Sigmoid colon (tissue), 6 donors: ENCODE measurements at regions not wholly inside any gene's neighbourhood (a gene's known extent, or its start where the extent isn't known, plus 50 kb on each side); places are given as distances from the start of the nearest gene placed in this dataset.

ENCODE experiments used
- DNase-seq: peaks from one replicate; pipeline ENCODE4 v3.0.0-alpha.2; 2019
- H3K27ac ChIP-seq, 4 donors: fragments of 200-600 bp; sonication (generic); one replicate each; pipeline ENCODE4 v1.5.1; 2016 to 2019; ENCODE audit warnings: mild to moderate bottlenecking in 1 of 4
- H3K27me3 ChIP-seq, 3 donors: fragments of 200-600 bp; sonication (generic); one replicate each; pipeline ENCODE4 v1.5.1; 2019; ENCODE audit warnings: mild to moderate bottlenecking in 1 of 3
- H3K36me3 ChIP-seq, 4 donors: fragments of 200-600 bp; sonication (generic); one replicate each; pipeline ENCODE4 v1.5.1; 2016 to 2019
- H3K4me1 ChIP-seq, 4 donors: fragments of 200-600 bp; sonication (generic); one replicate each; pipeline ENCODE4 v1.5.1; 2017 to 2019
- H3K4me3 ChIP-seq, 4 donors: fragments of 200-600 bp; sonication (generic); one replicate each; pipeline ENCODE4 v1.5.1; 2017 to 2019; ENCODE audit warnings: mild to moderate bottlenecking in 2 of 4, moderate library complexity in 1 of 4
- H3K9me3 ChIP-seq, 4 donors: fragments of 200-600 bp in 3 of 4; sonication (generic) in 3 of 4; one replicate each; pipeline versions ENCODE4 v1.5.1 to v1.6.1; 2013 to 2019
- EP300 ChIP-seq, 4 donors: sonication (generic); formaldehyde crosslinking; IDR thresholded peaks; one replicate each; pipeline ENCODE4 v1.6.1; 2017; ENCODE audit warnings: antibody characterized with exemption in 4 of 4
- POLR2A ChIP-seq, 2 donors: fragments of 450-650 bp; IDR thresholded peaks; one replicate each; pipeline ENCODE4 v1.6.1; 2016; ENCODE audit warnings: antibody characterized with exemption in 2 of 2, mild to moderate bottlenecking in 2 of 2, moderate library complexity in 2 of 2
- POLR2AphosphoS5 ChIP-seq, 4 donors: sonication (generic); formaldehyde crosslinking; IDR thresholded peaks; one replicate each; pipeline ENCODE4 v1.6.1; 2017; ENCODE audit warnings: antibody characterized with exemption in 4 of 4
- WGBS, 2 donors: extraction: QIAGEN DNeasy Blood & Tissue Kit; methylation state at CpG; one replicate each; pipeline ENCODE4 v1.1.7; 2013; 5-methylcytosine and 5-hydroxymethylcytosine counted together
- intact Hi-C: fragments of 100-400 bp; cut with DNase I; formaldehyde crosslinking; loops from one replicate; pipeline ENCODE4 v1.15.1; 2023
- TF ChIP-seq, protein P1 (sequence below), 4 experiments: fragments of 450-650 bp in 3 of 4; fragments of 200-600 bp in 1 of 4; IDR thresholded peaks; one replicate each; pipeline ENCODE4 v1.5.1; 2016 to 2019; ENCODE audit warnings: antibody characterized with exemption in 4 of 4, mild to moderate bottlenecking in 3 of 4, moderate library complexity in 2 of 4
- donor health status: healthy with polysubstance abuse.
- donor health status: healthy.

DNA sequence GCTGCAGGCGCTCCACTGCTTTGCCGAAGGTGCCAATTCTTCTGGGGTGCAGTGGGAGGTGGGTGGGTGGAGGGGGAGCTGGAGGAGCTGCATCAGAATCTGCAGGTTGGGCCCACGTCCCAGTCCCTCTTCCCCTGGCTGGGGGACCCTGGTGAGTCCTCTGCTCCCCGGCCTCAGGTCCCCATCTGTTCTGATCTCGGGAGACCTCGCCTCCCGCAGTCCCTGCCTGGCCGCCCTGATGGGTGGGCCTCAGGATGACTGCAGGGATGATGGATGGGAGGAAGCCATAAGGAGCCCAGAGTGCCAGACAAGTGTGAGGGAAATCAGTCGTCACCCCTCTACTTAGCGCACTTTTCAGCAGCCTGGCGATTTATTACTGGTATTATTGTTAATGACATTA is 89.3 kb upstream of the PCBD1 start:
- WGBS, 2 donors = 85 to 89% methylated on average over 11 of the region's 11 CpGs
- Histone ChIP-seq H3K4me1 (no peaks in the 10 kb centered on the region), H3K27ac (no peak overlapping the region), H3K9me3 (peaks cover 0 to under 1% (median 0%) of the 10 kb centered on the region in 4 donors), H3K36me3 (no peaks in the 10 kb centered on the region), H3K27me3 (peaks cover 0 to 4% (median 2%) of the 10 kb centered on the region in 3 donors), H3K4me3 (no peak overlapping the region)
- intact Hi-C loops = no loop called here
- TF ChIP-seq, protein P1, sequence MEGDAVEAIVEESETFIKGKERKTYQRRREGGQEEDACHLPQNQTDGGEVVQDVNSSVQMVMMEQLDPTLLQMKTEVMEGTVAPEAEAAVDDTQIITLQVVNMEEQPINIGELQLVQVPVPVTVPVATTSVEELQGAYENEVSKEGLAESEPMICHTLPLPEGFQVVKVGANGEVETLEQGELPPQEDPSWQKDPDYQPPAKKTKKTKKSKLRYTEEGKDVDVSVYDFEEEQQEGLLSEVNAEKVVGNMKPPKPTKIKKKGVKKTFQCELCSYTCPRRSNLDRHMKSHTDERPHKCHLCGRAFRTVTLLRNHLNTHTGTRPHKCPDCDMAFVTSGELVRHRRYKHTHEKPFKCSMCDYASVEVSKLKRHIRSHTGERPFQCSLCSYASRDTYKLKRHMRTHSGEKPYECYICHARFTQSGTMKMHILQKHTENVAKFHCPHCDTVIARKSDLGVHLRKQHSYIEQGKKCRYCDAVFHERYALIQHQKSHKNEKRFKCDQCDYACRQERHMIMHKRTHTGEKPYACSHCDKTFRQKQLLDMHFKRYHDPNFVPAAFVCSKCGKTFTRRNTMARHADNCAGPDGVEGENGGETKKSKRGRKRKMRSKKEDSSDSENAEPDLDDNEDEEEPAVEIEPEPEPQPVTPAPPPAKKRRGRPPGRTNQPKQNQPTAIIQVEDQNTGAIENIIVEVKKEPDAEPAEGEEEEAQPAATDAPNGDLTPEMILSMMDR (IDR thresholded peaks at IDR 0.05) = no peak
- TF ChIP-seq EP300 (IDR thresholded peaks at IDR 0.05) = no peak
- TF ChIP-seq POLR2AphosphoS5 (IDR thresholded peaks at IDR 0.05) = no peak
- no peak for TF ChIP-seq POLR2A (IDR thresholded peaks at IDR 0.05)
- no peak for DNase-seq

DNA sequence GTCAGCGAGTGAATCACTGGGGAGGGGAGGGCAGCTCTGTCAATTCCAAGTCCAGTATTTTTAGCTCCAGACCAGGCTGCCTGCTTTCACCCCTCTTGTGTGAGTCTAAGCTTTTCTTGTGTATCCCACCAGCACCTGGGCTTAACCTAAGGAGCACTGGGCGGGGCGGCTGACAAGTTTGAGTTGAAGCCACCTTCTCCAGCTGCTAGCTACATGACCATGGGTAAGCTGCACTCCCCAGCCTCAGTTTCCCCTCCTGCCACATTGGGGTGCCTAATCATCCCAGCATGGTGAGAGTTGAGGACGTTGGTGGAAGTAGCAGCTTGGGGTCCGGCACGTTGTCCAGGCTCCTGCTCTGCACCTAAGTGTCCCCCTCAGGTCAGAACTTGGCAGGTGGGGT is 89.8 kb upstream of the PCBD1 start:
- no peak for DNase-seq

DNA sequence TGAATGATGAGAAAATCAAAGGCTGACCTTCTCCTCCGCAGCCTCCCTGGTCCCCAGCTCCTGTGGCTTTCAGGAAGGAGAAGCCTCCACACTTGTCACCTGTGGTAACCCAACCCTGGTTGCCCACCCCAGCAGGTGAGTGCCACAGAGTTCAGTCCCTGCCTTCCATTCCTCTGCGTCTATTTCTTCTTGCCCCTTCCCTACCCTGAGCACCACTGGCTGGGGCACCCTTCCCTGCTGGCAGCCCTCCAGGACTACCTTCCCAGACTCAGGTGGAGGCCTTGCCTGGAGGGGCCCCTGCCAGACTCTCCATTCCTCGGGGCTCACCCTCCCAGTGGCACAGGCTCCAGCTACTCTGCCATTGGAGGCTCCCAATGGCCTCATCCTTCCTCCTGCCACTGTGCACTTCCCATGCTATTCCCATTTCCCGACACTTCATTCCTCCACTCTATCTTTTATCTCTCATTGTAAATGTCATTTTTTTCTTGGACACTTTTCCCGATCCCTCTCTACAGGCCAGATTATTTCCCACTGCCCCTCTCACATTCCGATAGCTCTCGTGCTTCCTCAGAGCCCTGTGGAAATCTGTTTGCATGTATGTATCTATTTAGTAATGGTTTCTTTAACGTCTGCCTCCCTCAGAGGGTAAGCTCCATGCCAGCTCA is 90.6 kb upstream of the PCBD1 start:
- no peaks in the 10 kb centered on the region for H3K4me1 ChIP-seq
- H3K27me3 ChIP-seq = peaks cover 0 to 3% (median 2%) of the 10 kb centered on the region in 3 donors
- H3K27ac ChIP-seq = no peak overlapping the region
- WGBS, 2 donors = 75 to 89% methylated on average over 8 of the region's 8 CpGs
- H3K4me3 ChIP-seq = no peak overlapping the region
- H3K36me3 ChIP-seq = no peaks in the 10 kb centered on the region
- DNase-seq = no peak
- TF ChIP-seq, protein P1 (IDR thresholded peaks at IDR 0.05) = no peak
- TF ChIP-seq EP300 (IDR thresholded peaks at IDR 0.05) = no peak
- TF ChIP-seq POLR2A (IDR thresholded peaks at IDR 0.05) = no peak
- TF ChIP-seq POLR2AphosphoS5 (IDR thresholded peaks at IDR 0.05) = no peak
- intact Hi-C loops = no loop called here
- no peaks in the 10 kb centered on the region for H3K9me3 ChIP-seq

More for the DNA sequence above, 89.8 kb upstream of the PCBD1 start:
- H3K9me3 ChIP-seq = no peaks in the 10 kb centered on the region
- 90 to 91% methylated on average over 6 of the region's 6 CpGs for WGBS, 2 donors
- intact Hi-C loops = no loop called here
- H3K27ac ChIP-seq = no peak overlapping the region
- no peaks in the 10 kb centered on the region for H3K36me3 ChIP-seq
- H3K27me3 ChIP-seq = peaks cover 0 to 4% (median 2%) of the 10 kb centered on the region in 3 donors
- no peak overlapping the region for H3K4me3 ChIP-seq
- H3K4me1 ChIP-seq = no peaks in the 10 kb centered on the region
- TF ChIP-seq POLR2A (IDR thresholded peaks at IDR 0.05) (no peak), EP300 (IDR thresholded peaks at IDR 0.05) (no peak), POLR2AphosphoS5 (IDR thresholded peaks at IDR 0.05) (no peak)
- TF ChIP-seq, protein P1 (IDR thresholded peaks at IDR 0.05) = no peak

DNA sequence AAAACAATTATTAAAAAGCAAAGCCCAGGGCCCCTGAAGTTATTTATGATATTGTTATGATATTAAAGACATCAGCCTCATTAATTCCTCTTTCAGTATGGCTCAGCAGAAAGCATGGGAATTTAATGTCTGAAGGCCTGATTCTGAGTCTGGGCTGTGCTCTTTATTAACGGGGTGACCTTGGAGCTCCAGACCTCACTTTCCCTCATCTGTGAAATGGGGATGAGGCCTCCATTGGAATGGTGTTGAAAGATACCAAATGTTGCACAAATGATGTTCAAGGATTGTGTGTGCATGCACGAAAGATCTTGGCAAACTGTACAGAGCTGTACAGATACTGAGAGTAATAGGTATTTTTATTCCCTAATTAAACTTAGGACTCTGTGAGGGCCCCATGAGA is 92.3 kb upstream of the PCBD1 start:
- TF ChIP-seq POLR2A (IDR thresholded peaks at IDR 0.05) = no peak
- H3K27ac ChIP-seq = no peak overlapping the region
- peaks cover 0 to 2% (median 0%) of the 10 kb centered on the region in 3 donors for H3K27me3 ChIP-seq
- 96 to 98% methylated on average over 2 of the region's 2 CpGs for WGBS, 2 donors
- H3K36me3 ChIP-seq = no peaks in the 10 kb centered on the region
- intact Hi-C loops = no loop called here
- no peak overlapping the region for H3K4me3 ChIP-seq
- DNase-seq = no peak
- H3K9me3 ChIP-seq = no peaks in the 10 kb centered on the region
- no peaks in the 10 kb centered on the region for H3K4me1 ChIP-seq

DNA sequence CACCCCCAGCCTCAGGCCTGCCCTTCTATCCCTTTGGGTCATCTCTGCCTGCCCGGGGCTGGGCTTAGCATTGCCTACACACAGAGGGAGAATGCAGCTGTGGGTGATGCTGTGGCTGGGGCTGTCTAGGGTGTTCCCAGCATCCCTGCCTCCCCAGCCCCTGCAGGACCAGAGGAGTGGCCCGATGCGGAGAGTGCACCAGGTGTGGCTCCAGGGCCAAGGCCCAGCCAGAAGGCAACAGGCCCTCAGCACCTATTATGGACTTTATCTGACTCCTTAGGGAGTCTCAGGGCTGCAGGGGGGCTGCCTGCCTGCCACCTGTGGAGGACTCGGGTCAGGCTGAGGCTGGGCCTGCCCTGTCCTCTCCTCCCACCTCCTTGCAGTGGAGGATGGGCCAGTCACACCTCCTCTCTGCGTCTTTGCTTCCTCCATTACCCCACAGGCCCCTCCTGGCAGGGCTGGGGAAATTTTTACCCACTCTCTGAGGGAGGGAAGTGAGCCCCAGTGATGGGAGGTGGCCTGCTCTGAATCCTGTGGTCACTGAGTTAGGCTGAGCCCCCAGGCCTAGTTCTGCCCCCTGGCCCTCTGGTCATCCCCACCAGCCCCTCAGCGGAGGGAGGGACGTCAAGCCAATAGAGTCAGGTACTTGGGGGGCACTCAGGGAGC is 92.9 kb upstream of the PCBD1 start:
- Histone ChIP-seq H3K9me3 (no peaks in the 10 kb centered on the region), H3K4me3 (no peak overlapping the region), H3K27ac (no peak overlapping the region), H3K36me3 (no peaks in the 10 kb centered on the region), H3K4me1 (no peaks in the 10 kb centered on the region), H3K27me3 (peaks cover 0 to 2% (median 0%) of the 10 kb centered on the region in 3 donors)
- 86 to 91% methylated on average over 7 of the region's 7 CpGs for WGBS, 2 donors
- TF ChIP-seq, protein P1 (IDR thresholded peaks at IDR 0.05) = no peak
- TF ChIP-seq EP300 (IDR thresholded peaks at IDR 0.05) (no peak), POLR2A (IDR thresholded peaks at IDR 0.05) (no peak), POLR2AphosphoS5 (IDR thresholded peaks at IDR 0.05) (no peak)
- DNase-seq = no peak
- intact Hi-C loops = no loop called here
